SK-N-SH (cell line): ENCODE measurements at regions not wholly inside any gene's neighbourhood (a gene's known extent, or its start where the extent isn't known, plus 50 kb on each side); places are given as distances from the start of the nearest gene placed in this dataset.

Experiments
- CTCF ChIP-seq: fragments of 200-600 bp; sonication (generic); IDR thresholded peaks from 2 replicates; pipeline ENCODE4 v1.6.1; 2017; ENCODE audit warnings: antibody characterized with exemption, mild to moderate bottlenecking, moderate library complexity
- EZH2phosphoT487 ChIP-seq: fragments of 200-600 bp; sonication (generic); IDR thresholded peaks from 2 replicates; pipeline ENCODE4 v1.6.1; 2017; ENCODE audit warnings: low read depth, mixed run types, mild to moderate bottlenecking, antibody characterized with exemption, moderate library complexity, borderline replicate concordance
- POLR2AphosphoS5 ChIP-seq: IDR thresholded peaks from 2 replicates; pipeline ENCODE4 v1.6.1; 2012; ENCODE audit warnings: low read depth, low read length
- RXRA ChIP-seq: IDR thresholded peaks from 2 replicates; pipeline ENCODE4 v1.4.0; 2012; ENCODE audit warnings: low read depth, mild to moderate bottlenecking, borderline replicate concordance
- TAF1 ChIP-seq: IDR thresholded peaks from 2 replicates; pipeline ENCODE4 v1.6.1; 2012; ENCODE audit warnings: low read depth, mild to moderate bottlenecking, low read length, moderate library complexity, borderline replicate concordance

GRCh38 chr13:91100944-91101343, 246.5 kb upstream of the MIR17HG start:
- TF ChIP-seq RXRA (no peak), TAF1 (no peak), EZH2phosphoT487 (no peak), CTCF (no peak), POLR2AphosphoS5 (no peak)
